PC-3 (cell line): ENCODE measurements at regions not wholly inside any gene's neighbourhood (a gene's known extent, or its start where the extent isn't known, plus 50 kb on each side); places are given as distances from the start of the nearest gene placed in this dataset.

ENCODE experiments used
- ATAC-seq: fragments of 200-7000 bp; cut with Tn5 transposase; 2 replicates; pipeline ENCODE4 v1.9.1; 2020; ENCODE audit warnings: mild to moderate bottlenecking, moderate library complexity
- BruUV-seq: library from RNA; stranded (reverse); fragments of 400-500 nt; replicated peaks from 2 replicates; lab custom pipeline; 2021; lab: Mats Ljungman, UMichigan
- CTCF ChIA-PET: fragments of 300-600 bp; sonication (Branson Sonifier 250); formaldehyde crosslinking; loops from one replicate; lab custom pipeline; 2022; ENCODE audit warnings: antibody characterized with exemption; lab: Charles Lee
- POLR2A ChIA-PET: fragments of 300-600 bp; sonication (Branson Sonifier 250); formaldehyde crosslinking; loops from one replicate; lab custom pipeline; 2022; ENCODE audit warnings: antibody characterized with exemption; ENCODE audit not compliant: unreplicated experiment; lab: Charles Lee
- DNase-seq: peaks from one replicate; pipeline ENCODE4 v3.0.0-alpha.2; 2015
- H2AFZ ChIP-seq: fragments of 300-600 bp; sonication (generic); 2 replicates; pipeline ENCODE4 v1.6.0; 2016; ENCODE audit warnings: antibody characterized with exemption, low read length
- H3F3A ChIP-seq: fragments of 300-600 bp; sonication (generic); one replicate; pipeline ENCODE4 v1.6.0; 2017; ENCODE audit warnings: antibody characterized with exemption, low read length, control low read depth, mild to moderate bottlenecking; ENCODE audit not compliant: unreplicated experiment
- H3K27ac ChIP-seq: fragments of 300-600 bp; sonication (generic); 2 replicates; pipeline ENCODE4 v1.5.1; 2016; ENCODE audit warnings: mild to moderate bottlenecking, low read length
- H3K27me3 ChIP-seq: fragments of 300-600 bp; sonication (generic); 2 replicates; pipeline ENCODE4 v1.6.1; 2016; ENCODE audit warnings: low read length, mixed read lengths
- H3K36me3 ChIP-seq: fragments of 300-600 bp; sonication (generic); 2 replicates; pipeline ENCODE4 v1.6.1; 2016; ENCODE audit warnings: low read depth, mixed run types, low read length, mixed read lengths
- H3K4me1 ChIP-seq: fragments of 300-600 bp; sonication (generic); 2 replicates; pipeline ENCODE4 v1.5.1; 2016; ENCODE audit warnings: low read length; ENCODE audit not compliant: insufficient read depth
- H3K4me2 ChIP-seq: fragments of 300-600 bp; sonication (generic); 2 replicates; pipeline ENCODE4 v1.6.0; 2016; ENCODE audit warnings: low read length
- H3K4me3 ChIP-seq: fragments of 300-600 bp; sonication (generic); 2 replicates; pipeline ENCODE4 v1.5.1; 2016; ENCODE audit warnings: mild to moderate bottlenecking, low read length, mixed read lengths
- H3K79me2 ChIP-seq: fragments of 300-600 bp; sonication (generic); 2 replicates; pipeline ENCODE4 v1.6.1; 2017; ENCODE audit warnings: low read length, mixed read lengths
- H3K9ac ChIP-seq: fragments of 300-600 bp; sonication (generic); 2 replicates; pipeline ENCODE4 v1.6.0; 2016; ENCODE audit warnings: mild to moderate bottlenecking, low read length
- H3K9me2 ChIP-seq: fragments of 300-600 bp; sonication (generic); replicated peaks from 2 replicates; pipeline ENCODE4 v1.6.1; 2016; ENCODE audit warnings: mixed run types, low read length, mixed read lengths
- H3K9me3 ChIP-seq: fragments of 300-600 bp; sonication (generic); 2 replicates; pipeline ENCODE4 v1.6.1; 2016; ENCODE audit warnings: low read length, mixed read lengths
- H4K20me1 ChIP-seq: fragments of 300-600 bp; sonication (generic); 2 replicates; pipeline ENCODE4 v1.6.1; 2016; ENCODE audit warnings: low read length, mixed read lengths
- CTCF ChIP-seq: fragments of 300-600 bp; sonication (generic); conservative IDR thresholded peaks from 2 replicates; pipeline ENCODE4 v1.5.1; 2017; ENCODE audit warnings: antibody characterized with exemption, low read depth, mild to moderate bottlenecking, low read length
- EZH2 ChIP-seq: fragments of 300-600 bp; sonication (generic); IDR thresholded peaks from one replicate; pipeline ENCODE4 v1.6.1; 2017; ENCODE audit warnings: antibody characterized with exemption, mild to moderate bottlenecking, low read length; ENCODE audit not compliant: unreplicated experiment
- EZH2phosphoT487 ChIP-seq: fragments of 300-600 bp; sonication (generic); IDR thresholded peaks from 2 replicates; pipeline ENCODE4 v1.6.1; 2018; ENCODE audit warnings: mild to moderate bottlenecking, antibody characterized with exemption, low read length, borderline replicate concordance
- intact Hi-C: fragments of 100-400 bp; cut with micrococcal nuclease; formaldehyde crosslinking; loops from 2 replicates; pipeline ENCODE4 v1.9.0; 2023

- no TSS peak for BruUV-seq
- Histone ChIP-seq H4K20me1 (no peaks in the 10 kb centered on the region), H3K36me3 (no peaks in the 10 kb centered on the region), H3K79me2 (no peaks in the 10 kb centered on the region), H3K9ac (no peak overlapping the region), H3K9me2 (no peaks in the 10 kb centered on the region), H2AFZ (no peak overlapping the region), H3F3A (no peaks in the 10 kb centered on the region), H3K4me3 (no peak overlapping the region), H3K4me2 (no peak overlapping the region), H3K4me1 (no peaks in the 10 kb centered on the region), H3K27me3 (peaks cover 77% of the 10 kb centered on the region), H3K9me3 (no peaks in the 10 kb centered on the region), H3K27ac (no peak overlapping the region)
- TF ChIP-seq EZH2, result no peak
- no peak for DNase-seq
- CTCF ChIA-PET, result no interaction called here
- POLR2A ChIA-PET, result no interaction called here
- intact Hi-C loops, result no loop called here
- no peak for ATAC-seq
Observed at GRCh38 chr2:66236067-66236685, 198.7 kb upstream of the MEIS1 start.

- Histone ChIP-seq H3K4me3 (no peak overlapping the region), H3K9me3 (no peaks in the 10 kb centered on the region), H3K27ac (no peak overlapping the region), H3K27me3 (peaks cover 75% of the 10 kb centered on the region), H3K36me3 (no peaks in the 10 kb centered on the region), H3K4me2 (no peak overlapping the region), H3K9ac (no peak overlapping the region), H3K79me2 (no peaks in the 10 kb centered on the region), H4K20me1 (no peaks in the 10 kb centered on the region), H3K9me2 (no peaks in the 10 kb centered on the region), H2AFZ (no peak overlapping the region), H3K4me1 (no peaks in the 10 kb centered on the region), H3F3A (no peaks in the 10 kb centered on the region)
- intact Hi-C loops, result no loop called here
- POLR2A ChIA-PET, result no interaction called here
- no peak for ATAC-seq
- CTCF ChIA-PET, result no interaction called here
- DNase-seq, result no peak
- no peak for TF ChIP-seq EZH2phosphoT487
- TF ChIP-seq EZH2, result no peak
- no TSS peak for BruUV-seq
Observed at GRCh38 chr2:66235428-66235827, 199.5 kb upstream of the MEIS1 start.

GRCh38 chr2:66233981-66234380 is 200.9 kb upstream of the MEIS1 start:
- DNase-seq (no peak), ATAC-seq (no peak)
- H3K79me2 ChIP-seq, result no peaks in the 10 kb centered on the region
- no peak overlapping the region for H2AFZ ChIP-seq
- intact Hi-C loops, result no loop called here
- H3K27ac ChIP-seq, result no peak overlapping the region
- no peak overlapping the region for H3K9ac ChIP-seq
- no peak for TF ChIP-seq EZH2phosphoT487
- no peak for TF ChIP-seq CTCF
- no peak for TF ChIP-seq EZH2
- peaks cover 75% of the 10 kb centered on the region for H3K27me3 ChIP-seq
- H3K4me2 ChIP-seq, result no peak overlapping the region
- H3K9me3 ChIP-seq, result no peaks in the 10 kb centered on the region
- no peaks in the 10 kb centered on the region for H3K9me2 ChIP-seq
- H3F3A ChIP-seq, result no peaks in the 10 kb centered on the region
- no peaks in the 10 kb centered on the region for H3K36me3 ChIP-seq
- no peak overlapping the region for H3K4me3 ChIP-seq
- no peaks in the 10 kb centered on the region for H3K4me1 ChIP-seq
- ChIA-PET POLR2A (no interaction called here), CTCF (no interaction called here)
- no TSS peak for BruUV-seq
- no peaks in the 10 kb centered on the region for H4K20me1 ChIP-seq

- no peak for DNase-seq
- intact Hi-C loops, result no loop called here
- Histone ChIP-seq H3K36me3 (no peaks in the 10 kb centered on the region), H3K79me2 (no peaks in the 10 kb centered on the region), H3K9ac (no peak overlapping the region), H3K9me3 (no peaks in the 10 kb centered on the region), H3K4me3 (no peak overlapping the region), H3K4me1 (no peaks in the 10 kb centered on the region), H4K20me1 (no peaks in the 10 kb centered on the region), H3K4me2 (no peak overlapping the region), H3K27me3 (peaks cover 89% of the 10 kb centered on the region), H3F3A (no peaks in the 10 kb centered on the region), H3K27ac (no peak overlapping the region), H3K9me2 (no peaks in the 10 kb centered on the region), H2AFZ (no peak overlapping the region)
- no peak for ATAC-seq
- TF ChIP-seq CTCF (no peak), EZH2 (no peak)
- ChIA-PET POLR2A (no interaction called here), CTCF (no interaction called here)
- no TSS peak for BruUV-seq
Observed at GRCh38 chr2:66228128-66228547, 206.8 kb upstream of the MEIS1 start.
